NCI-H146 (cell line): ENCODE measurements at regions not wholly inside any gene's neighbourhood (a gene's known extent, or its start where the extent isn't known, plus 50 kb on each side); places are given as distances from the start of the nearest gene placed in this dataset.
"Not testable (repeated sequence)": the region's sequence is repeated elsewhere in the genome, so short reads cannot be mapped to it uniquely, and the experiment has no call there.

Experiments used
- DNase-seq: peaks from one replicate; lab custom pipeline; 2025; lab: John Stamatoyannopoulos, UW

DNA sequence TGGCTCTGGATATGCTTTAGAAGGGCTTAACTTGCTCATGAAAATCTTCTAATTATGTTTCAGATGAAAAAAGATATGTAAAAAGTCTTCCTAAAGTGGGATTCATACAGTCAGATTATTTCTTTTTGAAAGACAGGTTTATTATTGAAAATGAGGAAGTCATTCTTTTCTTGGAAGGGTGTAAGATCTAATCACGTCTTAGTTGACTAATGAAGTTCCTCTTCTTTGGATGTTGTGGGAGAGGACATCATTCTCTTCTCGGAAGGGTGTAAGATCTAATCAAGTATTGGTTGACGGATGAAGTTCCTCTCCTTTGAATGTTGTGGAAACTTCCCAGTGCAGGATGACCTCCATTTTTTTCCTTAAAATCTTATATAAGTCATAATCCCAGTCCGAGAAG lies 74.9 kb downstream of the ALG10 start:
- DNase-seq = no peak

DNA sequence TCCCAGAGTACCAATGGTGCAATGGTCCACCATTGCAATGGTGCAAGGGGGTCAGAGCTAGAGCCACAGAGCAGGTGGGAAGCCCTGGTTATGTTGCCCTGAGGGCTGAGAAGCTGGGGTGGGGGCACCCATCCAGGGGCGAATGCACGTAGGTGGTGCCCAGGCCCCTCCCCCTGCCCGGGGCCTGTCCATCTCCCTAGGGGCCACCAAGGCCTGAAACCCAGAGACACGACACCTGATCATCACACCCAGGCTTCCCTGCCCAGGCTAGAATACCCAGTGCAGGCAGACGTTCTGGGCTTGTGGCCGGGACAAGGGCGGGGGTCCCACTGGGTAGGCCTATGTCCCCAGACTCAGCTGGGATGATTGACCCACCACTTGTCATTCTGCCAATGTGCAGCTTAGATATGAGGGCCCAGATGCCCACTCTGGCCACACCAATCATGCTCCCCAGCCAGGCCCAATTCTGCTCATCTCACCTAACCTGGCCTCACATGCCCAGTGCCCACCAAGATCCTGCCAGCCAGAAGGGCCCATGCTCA lies 83.2 kb downstream of the ALG10 start:
- DNase-seq = no peak

DNA sequence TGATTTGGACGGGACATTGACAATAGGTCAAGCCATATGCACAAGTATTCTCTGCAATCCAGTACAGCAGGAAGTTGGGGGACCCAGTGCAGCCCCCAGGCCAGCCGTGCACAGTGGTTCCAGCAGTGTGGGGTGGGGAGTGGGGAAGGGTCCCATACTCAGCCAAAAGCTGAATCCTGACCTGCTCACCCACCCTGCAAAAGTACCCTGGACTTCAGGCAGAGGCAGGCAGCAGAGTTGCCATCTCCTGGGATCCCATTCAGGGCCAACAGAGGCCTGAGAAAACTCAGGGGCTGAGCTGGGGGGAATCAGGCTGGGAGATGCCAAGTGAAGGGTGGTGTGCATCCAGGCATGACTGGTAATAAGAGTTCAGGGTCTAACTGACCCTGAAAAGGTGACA lies 83.9 kb downstream of the ALG10 start:
- DNase-seq = no peak

DNA sequence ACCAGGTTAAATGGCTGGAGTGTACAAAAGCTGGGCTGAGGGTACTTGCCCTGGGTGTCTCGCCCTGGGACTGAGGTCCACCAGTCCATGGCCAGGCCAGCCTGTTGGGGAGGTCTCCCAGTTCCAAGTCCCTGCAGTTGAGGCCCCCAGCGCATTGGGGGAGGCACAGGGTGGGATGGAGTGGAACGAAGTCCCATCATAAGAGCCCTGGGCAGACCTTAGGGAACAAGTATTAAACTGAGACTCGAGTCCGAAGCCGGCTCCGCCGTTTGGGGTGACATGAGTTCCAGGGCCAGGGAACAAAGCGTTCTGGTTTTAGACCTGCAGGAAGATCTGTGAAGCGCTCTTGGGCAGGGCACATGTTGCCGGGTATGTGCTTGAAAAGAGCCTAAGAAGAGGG lies 84.7 kb downstream of the ALG10 start:
- no peak for DNase-seq

DNA sequence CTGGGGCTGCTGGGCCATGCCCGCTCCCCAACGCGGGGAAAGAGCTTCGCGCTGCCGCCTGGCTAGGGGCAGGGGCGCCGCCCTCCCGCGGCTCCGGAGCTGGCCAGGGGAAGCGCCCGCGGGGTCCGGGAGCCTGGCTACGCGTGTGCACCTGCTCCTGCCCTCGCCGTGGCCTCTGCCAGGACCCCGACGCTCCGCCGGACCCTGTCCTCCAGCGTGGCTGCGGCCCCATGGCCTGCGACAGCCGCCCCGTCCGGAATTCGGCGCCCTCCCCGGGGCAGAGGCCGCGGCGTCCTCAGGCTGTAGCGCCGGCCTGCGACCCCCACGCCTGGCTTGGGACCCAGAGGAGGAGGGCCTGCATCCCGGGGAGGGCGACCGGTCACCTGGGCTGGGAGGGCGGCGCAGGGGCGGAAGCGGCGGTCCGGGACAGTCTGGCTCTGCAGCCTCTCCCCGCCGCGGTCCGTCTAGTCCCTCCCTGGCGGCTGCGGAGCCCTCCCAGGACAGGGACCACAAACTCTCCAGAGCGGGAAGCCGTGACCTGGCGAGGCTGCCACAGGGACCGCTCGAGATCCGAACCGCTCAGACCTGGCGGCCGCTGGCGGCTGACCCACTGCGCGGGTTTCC lies 85.6 kb downstream of the ALG10 start:
- no peak for DNase-seq

DNA sequence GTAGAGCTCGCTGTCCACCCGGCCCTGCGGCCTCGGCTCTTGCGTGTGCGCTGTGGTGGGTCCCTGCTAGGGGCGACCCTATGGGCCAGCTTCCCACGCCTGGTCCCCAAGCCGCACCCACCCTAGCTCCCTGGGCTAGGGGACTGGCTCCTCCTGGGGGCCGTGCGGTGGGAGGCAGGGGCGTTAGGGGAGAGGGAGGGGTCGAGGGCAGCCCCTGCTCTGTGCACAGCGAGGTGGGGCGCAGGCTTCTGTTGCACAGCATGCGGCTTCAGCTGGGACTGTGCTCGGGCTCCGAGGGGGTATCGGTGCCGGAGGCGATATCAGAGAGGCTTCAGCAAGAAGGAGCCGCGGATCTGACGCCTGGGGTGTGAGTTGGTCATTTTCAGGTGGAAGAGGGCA lies 86.1 kb downstream of the ALG10 start:
- DNase-seq = no peak

DNA sequence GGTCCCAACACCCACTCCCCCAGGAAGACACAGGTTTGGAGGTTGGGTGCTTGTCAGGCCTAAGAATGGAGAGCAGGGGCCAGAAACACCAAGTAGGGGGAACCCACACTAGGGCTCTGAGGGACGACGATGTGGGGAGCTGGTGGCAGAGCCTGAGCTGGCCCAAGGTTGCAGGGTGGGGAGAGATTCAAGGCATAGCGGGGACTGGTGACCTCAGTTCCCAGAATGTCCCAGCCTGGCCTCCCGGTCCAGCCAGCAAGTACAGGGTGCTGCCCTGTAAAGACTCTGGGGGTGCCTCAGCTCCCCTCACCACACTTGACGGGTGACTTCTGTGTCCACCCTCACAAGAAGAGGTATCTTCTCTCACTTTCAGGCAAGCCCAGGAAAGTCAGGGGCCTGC lies 86.7 kb downstream of the ALG10 start:
- no peak for DNase-seq

DNA sequence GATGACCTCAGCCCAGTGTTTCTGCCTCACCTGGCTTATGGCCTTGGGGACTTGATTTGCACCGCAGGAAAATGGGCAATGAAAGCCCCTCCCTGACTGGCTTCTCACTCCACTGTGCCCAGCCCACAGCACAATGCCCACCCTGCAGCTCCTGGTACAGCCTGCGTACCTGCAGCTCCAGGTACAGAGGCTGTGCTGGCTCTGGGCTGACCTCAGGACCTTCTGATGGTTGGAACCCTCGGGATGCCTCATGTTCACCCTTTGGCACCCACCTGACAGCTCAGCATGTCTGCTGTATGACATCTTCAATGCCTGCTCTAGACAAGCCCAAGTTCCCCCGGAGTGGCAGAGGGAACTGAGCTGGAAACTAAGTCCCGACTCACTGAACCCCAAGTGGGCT lies 87.1 kb downstream of the ALG10 start:
- DNase-seq = no peak

DNA sequence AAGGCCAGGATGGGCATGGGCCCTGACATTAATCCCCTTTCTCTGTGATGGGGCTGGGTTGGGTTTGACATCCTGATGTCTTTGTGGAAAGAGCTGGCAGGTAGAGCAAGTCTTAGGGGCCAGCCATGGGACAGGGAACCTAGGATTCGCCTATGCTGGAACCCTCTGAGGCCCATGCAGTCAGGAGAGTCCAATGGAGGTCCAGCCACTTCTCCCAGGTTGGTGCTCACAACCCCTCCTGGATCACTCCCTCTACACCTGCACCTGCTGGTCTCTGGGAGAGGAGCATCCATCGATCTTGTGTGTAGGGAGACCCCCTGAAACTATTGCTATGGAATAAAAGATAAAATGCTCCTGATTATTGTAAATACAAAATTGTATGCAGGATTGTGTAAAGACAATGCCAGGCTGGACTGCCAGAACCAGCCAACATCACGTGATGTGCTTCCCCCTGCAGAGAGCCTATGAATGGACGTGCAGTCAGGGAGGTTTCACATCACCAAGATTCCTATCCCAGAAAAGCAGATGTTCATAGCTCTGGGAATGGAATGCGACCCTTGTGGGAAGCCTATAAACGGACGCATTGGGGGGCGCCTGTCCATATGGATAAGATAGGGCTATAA lies 87.7 kb downstream of the ALG10 start:
- not testable (repeated sequence) for DNase-seq

DNA sequence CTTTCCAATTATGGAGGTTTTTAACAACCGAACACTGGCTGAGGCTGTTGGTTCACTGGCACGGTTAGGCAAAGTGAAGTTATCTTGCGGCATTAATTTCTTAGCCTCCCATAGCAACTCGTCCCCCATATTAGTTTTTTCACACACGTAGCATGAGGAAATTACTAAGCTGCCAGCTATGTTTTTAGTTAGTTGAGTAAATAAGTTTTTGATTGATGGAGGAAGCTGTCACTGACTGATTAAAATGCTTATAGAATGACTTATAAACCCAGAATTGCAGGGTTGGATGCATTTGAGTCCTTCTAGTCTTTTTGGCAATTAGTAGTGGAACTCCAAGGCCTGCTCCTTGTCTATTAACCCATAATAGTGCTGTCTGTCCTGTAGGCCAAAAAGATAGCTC lies 97.1 kb downstream of the ALG10 start:
- no peak for DNase-seq

DNA sequence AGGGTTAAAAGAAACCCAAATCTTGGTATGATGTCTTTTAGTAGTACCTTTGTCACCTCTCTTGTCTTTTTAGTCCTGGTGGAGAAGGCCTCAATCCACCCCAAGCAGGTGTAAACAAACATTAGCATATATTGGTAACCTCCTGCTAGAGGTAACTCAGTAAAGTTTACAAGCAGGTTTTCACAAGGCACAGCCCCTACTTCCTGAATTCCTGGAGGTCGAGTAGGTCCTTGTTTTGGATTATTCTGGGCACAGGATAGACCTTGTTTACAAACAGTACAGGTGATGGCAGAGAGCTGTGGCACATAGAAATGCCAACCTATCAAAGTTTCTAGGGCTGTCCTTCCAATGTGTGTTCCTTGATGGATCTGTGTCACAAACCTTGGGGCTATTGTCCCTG lies 99.1 kb downstream of the ALG10 start:
- no peak for DNase-seq

DNA sequence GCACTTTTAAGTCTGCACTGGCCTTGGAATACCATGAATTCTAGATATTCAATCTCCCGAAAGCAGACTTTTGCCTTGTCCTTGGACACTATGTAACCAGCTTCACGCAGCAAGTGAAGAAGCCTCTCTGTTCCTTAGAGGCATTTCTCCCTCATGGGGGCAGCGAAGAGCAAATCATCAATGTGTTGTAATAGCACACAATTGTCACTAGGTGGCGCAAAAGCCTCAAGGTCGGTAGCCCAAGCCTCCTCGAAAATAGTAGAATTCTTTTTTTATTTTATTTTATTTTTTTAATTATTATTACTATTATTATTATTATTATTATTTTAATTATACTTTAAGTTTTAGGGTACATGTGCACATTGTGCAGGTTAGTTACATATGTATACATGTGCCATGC lies 100.8 kb downstream of the ALG10 start:
- DNase-seq = peak; percentile 23

DNA sequence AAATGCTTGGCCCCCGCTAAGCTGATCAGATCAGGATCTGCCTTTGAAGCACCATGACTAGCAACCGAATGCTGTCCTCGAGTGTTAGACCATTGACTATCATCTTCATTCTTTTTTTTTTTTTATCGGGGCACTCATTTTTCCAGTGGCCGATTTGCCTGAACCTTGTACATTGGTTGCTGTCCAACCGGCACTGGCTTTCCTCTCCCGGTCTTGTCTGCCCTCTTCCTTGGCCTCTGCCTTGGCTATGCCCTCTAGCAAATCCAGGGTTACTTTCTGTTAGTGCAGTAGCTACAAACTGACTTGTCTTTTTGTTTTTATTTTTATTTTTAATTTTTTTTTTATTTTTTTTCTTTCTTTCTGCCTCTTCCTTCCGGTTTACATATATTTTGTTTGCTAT lies 102.3 kb downstream of the ALG10 start:
- DNase-seq = no peak

DNA sequence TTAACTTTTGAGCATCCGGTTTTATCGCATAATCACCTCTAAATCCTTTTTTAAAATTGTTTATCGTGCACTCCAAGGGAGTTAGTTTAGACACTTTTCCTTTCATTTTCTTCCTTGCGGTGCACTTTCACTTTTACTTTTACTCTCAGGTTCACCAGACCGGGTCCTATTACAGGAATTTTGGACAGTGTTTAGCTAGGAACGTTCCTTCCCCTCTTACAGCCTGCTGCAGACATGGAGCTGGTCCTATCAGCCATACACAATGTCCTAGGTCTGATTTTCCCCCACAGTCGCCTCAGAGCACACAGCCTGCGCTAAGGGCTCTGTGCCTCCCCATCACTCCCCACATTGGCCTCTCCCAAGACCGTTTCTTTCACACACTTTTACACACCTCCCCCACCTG lies 103.9 kb downstream of the ALG10 start:
- DNase-seq = no peak

DNA sequence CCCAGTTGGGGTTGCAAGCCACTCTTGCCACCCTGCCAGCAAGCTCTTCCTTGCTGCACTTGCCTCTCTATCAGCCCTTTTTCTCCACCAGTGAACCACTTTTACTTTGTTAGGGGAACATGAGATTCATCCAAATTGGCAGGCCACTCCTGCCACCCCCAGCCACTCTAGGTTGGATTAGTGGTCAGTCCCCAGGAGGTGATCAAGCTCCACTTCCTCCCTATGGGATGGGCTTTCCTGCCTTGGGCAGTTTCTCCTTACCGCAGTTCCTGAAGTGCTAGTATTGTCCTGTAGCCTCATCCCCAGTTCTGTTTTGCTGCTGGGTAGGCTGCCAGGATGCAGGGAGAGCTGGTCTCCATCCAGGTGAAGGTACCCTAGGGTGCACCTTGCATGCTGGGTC lies 104.5 kb downstream of the ALG10 start:
- DNase-seq = no peak

DNA sequence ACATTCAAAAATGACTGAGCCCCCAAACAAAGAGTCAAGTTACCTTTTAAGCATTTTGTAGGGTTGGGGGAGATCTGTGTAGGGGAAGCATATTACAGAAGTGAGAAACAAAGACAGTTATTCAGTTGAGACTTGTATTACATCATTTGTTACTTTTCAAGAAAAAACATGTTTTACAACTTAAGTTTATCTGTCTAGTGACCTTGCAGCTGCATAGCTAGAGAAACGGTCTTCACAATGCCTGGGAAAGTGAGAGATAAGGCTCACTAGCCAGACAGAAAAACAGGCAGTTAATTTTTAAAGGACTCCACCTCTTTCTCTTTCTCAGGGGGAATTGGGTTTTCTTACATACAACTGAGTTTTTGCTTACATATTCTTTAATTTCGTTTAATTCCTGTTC lies 105.1 kb downstream of the ALG10 start:
- not testable (repeated sequence) for DNase-seq

DNA sequence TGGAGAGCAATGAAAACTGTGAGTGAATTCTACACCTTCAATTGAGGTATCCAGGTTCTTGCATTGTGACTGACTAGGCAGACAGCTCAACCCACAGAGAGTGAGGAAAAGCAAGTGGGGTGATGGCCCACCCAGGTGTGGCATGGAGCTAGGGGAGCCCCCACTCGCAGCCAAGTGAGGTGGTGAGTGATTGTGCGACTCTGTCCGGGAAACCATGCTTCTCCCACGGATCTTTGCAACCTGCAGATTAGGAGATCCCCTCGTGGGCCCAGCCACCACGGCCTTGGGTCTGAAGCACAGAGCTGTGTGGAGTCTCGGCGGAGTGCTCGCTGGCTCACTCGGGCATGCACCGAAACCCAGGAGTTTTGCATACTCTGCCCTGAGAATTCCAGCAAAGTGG lies 120.1 kb downstream of the ALG10 start:
- DNase-seq = no peak

DNA sequence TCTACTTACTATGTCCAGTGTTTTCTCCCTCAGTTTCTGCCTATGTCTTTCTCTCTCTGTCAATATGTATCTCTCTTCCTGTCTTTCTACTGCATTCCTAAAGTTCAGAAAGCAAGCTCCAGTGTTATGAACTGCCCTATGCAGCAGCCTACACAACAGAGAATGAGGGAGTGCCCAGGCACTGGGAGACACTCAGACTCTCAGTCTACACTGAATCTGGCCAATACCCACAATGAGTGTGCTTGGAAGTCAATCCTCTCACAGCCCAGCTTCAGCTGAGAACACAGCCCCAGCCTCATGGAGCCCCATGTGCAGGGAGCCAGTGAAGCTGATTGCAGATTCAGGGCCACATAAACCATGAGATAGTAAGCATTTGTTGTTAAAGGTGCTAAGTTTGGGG lies 128.7 kb downstream of the ALG10 start:
- DNase-seq = no peak

DNA sequence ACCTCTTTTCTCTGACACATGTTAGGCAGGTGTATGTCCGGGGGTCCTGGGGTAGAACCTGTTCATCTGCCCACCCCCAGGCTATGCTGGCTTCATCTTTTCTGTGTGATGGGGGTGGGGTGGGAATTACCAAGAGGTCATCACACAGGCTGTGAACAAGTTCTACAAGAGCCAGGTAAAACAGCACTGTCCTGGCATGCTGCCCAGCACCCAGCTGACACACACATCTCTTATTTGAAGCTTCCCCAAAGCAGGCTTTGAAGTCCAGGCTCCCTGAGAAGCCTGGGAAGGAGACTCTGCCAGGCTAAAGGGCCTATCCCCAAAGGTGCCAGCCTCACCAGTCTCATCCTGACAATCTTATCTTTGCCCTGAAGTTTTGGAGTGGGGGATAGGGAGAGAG lies 141.1 kb downstream of the ALG10 start:
- no peak for DNase-seq

DNA sequence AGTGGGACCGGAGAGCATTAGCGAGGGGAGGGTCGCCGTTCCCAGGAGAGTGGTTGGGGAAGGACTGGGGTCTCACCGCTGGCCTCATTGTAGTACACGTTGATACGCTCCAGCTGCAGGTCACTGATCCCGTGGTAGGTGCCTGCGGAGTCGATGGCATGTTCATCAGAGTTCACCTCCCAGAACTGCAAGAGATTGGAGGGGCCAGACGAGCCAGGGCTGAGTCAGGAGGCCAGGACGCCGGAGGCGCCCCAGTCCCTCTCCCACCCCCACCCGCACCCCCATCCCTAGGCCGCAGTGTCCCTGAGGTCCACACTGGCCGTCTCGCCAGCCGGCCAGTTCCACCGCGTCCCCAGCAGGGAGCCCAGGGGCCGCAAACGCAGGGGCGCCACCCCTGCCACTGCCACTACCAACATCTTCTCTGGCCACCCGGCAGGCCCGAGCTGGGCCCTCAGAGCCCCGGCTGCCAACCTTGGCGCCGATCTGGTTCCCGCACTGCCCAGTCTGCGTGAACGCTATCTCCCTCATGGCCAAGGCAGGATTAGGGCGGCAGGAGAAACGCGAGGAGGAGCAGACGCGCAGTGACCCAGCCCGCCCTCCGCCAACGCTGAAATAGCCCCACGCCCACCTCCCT lies 144.2 kb downstream of the ALG10 start:
- DNase-seq = no peak

DNA sequence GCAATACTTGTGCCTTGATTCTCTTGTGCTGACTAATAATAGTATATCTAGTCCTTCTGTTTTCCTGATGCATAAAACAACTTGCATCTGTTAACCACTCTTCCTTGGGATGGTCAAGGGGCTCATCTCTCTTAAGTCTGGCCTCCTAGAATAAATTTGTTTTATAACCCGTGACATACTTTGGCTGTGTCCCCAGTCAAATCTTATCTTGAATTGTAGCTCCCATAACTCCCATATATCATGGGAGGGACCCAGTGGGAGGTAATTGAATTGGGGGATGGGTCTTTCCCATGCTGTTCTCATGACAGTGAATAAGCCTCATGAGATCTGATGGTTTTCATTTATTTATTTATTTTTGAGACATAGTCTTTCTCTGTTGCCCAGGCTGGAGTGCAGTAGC lies 146.2 kb downstream of the ALG10 start:
- not testable (repeated sequence) for DNase-seq

DNA sequence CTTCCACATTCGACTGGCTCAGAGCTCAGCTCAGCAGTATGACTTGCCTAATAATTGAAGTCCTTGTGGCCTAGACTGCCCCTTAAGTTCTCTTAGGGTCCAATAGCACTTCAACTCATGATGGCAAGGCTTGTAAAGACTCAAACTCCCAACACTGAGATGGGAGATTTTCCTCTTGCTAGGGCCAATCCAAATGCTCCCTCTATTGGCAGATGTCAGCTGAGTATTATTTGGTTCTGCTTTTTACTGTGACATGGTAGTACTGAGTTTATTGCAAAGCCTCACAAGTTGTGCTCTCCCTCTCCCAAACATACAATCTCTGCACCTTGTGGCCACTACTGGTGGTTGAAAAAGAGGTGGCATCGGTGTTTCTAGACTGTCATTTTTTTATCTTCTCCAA lies 164.2 kb downstream of the ALG10 start:
- DNase-seq = no peak

DNA sequence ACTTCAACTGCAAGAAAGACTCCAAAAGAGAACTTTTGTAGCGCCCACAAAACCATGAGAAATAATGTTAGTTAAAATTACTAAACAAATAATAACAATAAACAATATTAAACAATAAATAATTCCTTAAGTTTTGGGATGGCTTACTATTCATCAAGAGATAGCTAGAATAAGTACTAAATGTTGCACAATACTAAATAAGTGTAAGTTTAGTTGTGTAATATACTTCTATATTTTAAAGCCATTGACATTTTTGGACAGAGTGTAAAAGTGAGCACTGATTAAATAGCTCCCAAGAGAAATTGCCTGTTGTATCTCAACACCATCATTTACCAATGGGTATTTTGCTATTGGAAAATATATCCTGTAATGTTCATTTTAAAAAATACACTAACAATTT lies 166.7 kb downstream of the ALG10 start:
- no peak for DNase-seq

DNA sequence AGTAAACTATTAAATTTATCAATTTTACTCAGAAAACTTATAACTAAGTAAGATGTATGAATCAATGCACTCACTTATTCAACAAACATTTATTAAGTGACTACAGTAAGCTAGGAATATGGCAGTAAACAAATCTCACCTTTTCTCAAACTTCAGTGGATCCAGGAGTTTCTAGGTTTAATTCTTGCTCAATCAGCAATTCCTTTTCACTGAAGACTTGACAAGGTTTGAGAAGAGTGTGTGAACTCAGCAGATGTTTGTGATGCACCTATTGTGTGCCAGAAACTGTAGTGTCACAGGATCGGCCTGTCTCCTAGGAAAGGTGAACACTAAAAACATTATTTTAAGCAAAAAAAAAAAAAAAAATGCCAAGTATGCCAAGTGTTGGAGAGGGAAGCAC lies 167.8 kb downstream of the ALG10 start:
- no peak for DNase-seq
